Omental fat pad (tissue), 3 donors: ENCODE measurements at regions not wholly inside any gene's neighbourhood (a gene's known extent, or its start where the extent isn't known, plus 50 kb on each side); places are given as distances from the start of the nearest gene placed in this dataset.

ENCODE experiments used
- ATAC-seq: fragments of 150-250 bp; one replicate; pipeline ENCODE4 v1.9.1; 2016; ENCODE audit warnings: mild to moderate bottlenecking, moderate library complexity; ENCODE audit not compliant: low FRiP score
- DNase-seq: peaks from one replicate; pipeline ENCODE4 v3.0.0-alpha.2; 2019; ENCODE audit warnings: low spot score
- TF ChIP-seq, protein P1 (sequence below), 3 donors: fragments of 450-650 bp; IDR thresholded peaks; one replicate each; pipeline ENCODE4 v1.5.1; 2016 to 2017; ENCODE audit warnings: antibody characterized with exemption in 3 of 3, mild to moderate bottlenecking in 3 of 3, moderate library complexity in 2 of 3

GRCh38 chr5:173819521-173819920 is 68.6 kb upstream of the CPEB4 start:
- ATAC-seq (no peak), DNase-seq (no peak)
- TF ChIP-seq, protein P1, sequence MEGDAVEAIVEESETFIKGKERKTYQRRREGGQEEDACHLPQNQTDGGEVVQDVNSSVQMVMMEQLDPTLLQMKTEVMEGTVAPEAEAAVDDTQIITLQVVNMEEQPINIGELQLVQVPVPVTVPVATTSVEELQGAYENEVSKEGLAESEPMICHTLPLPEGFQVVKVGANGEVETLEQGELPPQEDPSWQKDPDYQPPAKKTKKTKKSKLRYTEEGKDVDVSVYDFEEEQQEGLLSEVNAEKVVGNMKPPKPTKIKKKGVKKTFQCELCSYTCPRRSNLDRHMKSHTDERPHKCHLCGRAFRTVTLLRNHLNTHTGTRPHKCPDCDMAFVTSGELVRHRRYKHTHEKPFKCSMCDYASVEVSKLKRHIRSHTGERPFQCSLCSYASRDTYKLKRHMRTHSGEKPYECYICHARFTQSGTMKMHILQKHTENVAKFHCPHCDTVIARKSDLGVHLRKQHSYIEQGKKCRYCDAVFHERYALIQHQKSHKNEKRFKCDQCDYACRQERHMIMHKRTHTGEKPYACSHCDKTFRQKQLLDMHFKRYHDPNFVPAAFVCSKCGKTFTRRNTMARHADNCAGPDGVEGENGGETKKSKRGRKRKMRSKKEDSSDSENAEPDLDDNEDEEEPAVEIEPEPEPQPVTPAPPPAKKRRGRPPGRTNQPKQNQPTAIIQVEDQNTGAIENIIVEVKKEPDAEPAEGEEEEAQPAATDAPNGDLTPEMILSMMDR (IDR thresholded peaks at IDR 0.05) = no peak

DNA sequence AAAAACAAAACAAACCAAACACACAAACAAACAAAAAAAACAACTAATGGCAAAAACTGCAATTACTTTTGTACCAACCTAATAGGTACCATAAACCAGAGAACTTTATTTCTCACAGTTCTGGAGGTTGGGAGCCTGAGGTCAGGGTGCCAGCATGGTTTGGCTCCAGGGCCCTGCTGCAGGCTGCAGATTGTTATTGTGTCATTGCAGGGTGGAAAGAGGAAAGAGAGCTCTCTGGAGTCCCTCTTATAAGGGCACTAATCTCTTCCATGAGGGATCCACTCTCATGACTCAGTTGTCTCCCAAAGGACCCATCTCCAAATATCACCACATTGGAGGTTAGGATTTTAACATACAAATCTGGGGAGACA is 64.9 kb upstream of the CPEB4 start:
- no peak for ATAC-seq
- DNase-seq = no peak
- TF ChIP-seq, protein P1 (IDR thresholded peaks at IDR 0.05) = no peak

- DNase-seq (no peak), ATAC-seq (peak; percentile 60)
- TF ChIP-seq, protein P1 (IDR thresholded peaks at IDR 0.05) = no peak
These were observed 64.2 kb upstream of the CPEB4 start for GRCh38 chr5:173823721-173824567.

DNA sequence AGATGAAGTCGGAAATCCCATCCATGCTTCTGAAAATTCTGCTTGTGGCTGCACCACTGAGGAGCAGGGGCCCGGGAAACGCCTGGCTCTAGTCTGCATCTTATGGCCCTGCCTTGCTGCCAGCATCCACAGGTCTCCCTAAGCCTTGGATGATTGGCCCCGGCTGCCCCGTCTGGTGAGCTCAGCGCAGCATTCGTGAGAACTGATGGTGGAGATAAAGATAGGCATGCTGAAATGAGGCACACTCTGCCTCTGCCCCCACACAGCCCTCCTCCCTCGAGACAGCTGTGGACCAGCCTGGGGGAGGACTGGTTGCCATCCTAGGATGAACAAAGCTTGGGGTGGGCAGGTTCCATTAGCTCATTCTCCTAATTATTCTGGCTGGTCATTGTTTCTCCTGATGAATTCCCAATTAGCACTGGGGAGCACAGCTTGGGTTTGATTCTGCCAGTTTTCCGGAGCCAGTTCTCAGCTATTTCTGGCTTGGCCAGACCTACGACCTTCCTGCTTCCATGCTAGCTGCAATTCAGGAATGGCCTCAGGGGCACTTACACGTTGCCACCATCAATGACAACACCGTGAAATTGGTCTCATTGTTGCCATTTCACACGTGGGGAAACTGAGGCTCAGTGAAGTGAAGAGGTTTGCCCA is 62.8 kb upstream of the CPEB4 start:
- TF ChIP-seq, protein P1 (IDR thresholded peaks at IDR 0.05) = no peak
- ATAC-seq = no peak
- no peak for DNase-seq

- ATAC-seq = no peak
- DNase-seq = no peak
- TF ChIP-seq, protein P1 (IDR thresholded peaks at IDR 0.05) = no peak
These were observed 62.1 kb upstream of the CPEB4 start for GRCh38 chr5:173826086-173826427.

- TF ChIP-seq, protein P1 (IDR thresholded peaks at IDR 0.05) = no peak
- DNase-seq (no peak), ATAC-seq (no peak)
These were observed 61.5 kb upstream of the CPEB4 start for GRCh38 chr5:173826428-173827350.
